ENCODE measurements at regions not wholly inside any gene's neighbourhood (a gene's known extent, or its start where the extent isn't known, plus 50 kb on each side); places are given as distances from the start of the nearest gene placed in this dataset.

- TF ChIP-seq, protein P1, sequence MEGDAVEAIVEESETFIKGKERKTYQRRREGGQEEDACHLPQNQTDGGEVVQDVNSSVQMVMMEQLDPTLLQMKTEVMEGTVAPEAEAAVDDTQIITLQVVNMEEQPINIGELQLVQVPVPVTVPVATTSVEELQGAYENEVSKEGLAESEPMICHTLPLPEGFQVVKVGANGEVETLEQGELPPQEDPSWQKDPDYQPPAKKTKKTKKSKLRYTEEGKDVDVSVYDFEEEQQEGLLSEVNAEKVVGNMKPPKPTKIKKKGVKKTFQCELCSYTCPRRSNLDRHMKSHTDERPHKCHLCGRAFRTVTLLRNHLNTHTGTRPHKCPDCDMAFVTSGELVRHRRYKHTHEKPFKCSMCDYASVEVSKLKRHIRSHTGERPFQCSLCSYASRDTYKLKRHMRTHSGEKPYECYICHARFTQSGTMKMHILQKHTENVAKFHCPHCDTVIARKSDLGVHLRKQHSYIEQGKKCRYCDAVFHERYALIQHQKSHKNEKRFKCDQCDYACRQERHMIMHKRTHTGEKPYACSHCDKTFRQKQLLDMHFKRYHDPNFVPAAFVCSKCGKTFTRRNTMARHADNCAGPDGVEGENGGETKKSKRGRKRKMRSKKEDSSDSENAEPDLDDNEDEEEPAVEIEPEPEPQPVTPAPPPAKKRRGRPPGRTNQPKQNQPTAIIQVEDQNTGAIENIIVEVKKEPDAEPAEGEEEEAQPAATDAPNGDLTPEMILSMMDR (IDR thresholded peaks at IDR 0.05): no peak
- Histone ChIP-seq H2AFZ (ENCODE audit: insufficient read depth, low read depth, low read length, poor library complexity, severe bottlenecking) (no peak overlapping the region), H3K4me2 (replicated peaks; ENCODE audit: extremely low read depth, low read length, poor library complexity, severe bottlenecking) (no peak overlapping the region), H3K4me3 (replicated peaks in 1 of 3; ENCODE audit: low read depth in 2 of 3, low read length in 3 of 3) (no peak overlapping the region), H3K36me3 (replicated peaks in 1 of 2; ENCODE audit: control insufficient read depth in 1 of 2, insufficient read depth in 2 of 2, low read length in 2 of 2) (no peaks in the 10 kb centered on the region), H3K27me3 (ENCODE audit: control insufficient read depth in 2 of 2, insufficient read depth in 2 of 2, low read length in 2 of 2) (peaks cover 0 to 6% of the 10 kb centered on the region in 2 donors), H3K27ac (ENCODE audit: low read depth in 1 of 2, low read length in 2 of 2) (no peak overlapping the region), H3K9me3 (replicated peaks in 1 of 2; ENCODE audit: control insufficient read depth in 1 of 2, insufficient read depth in 1 of 2, low read length in 2 of 2) (peaks cover 0 to 4% of the 10 kb centered on the region in 2 donors), H4K20me1 (ENCODE audit: insufficient read depth, low read length) (no peaks in the 10 kb centered on the region), H3K9ac (ENCODE audit: insufficient read depth, low read length, poor library complexity, severe bottlenecking) (no peak overlapping the region), H3K4me1 (ENCODE audit: control insufficient read depth in 1 of 2, insufficient read depth in 2 of 2, low read length in 2 of 2) (no peaks in the 10 kb centered on the region), H3K79me2 (ENCODE audit: insufficient read depth, low read length) (no peaks in the 10 kb centered on the region)
- H3K4me1 Mint-ChIP-seq: no peaks in the 10 kb centered on the region
- no CpG with 5 or more reads among the region's 1 CpG for WGBS (ENCODE audit: insufficient coverage)
- H3K4me3 Mint-ChIP-seq: no peak overlapping the region
- peaks cover 1 to 6% (median 2%) of the 10 kb centered on the region in 3 donors for H3K27me3 Mint-ChIP-seq (ENCODE audit: low read depth in 3 of 3)
- intact Hi-C loops (cut with micrococcal nuclease): no loop called here
- no peak overlapping the region for H3K27ac Mint-ChIP-seq
- no peak for DNase-seq
- no peaks in the 10 kb centered on the region for H3K36me3 Mint-ChIP-seq
- H3K9me3 Mint-ChIP-seq: peaks cover 0 to 15% (median 5%) of the 10 kb centered on the region in 7 donors
Measured at GRCh38 chr4:11518754-11519153, 90.1 kb upstream of the HS3ST1 start.

- no peaks in the 10 kb centered on the region for H3K4me1 Mint-ChIP-seq
- no peak overlapping the region for H2AFZ ChIP-seq (ENCODE audit: insufficient read depth, low read depth, low read length, poor library complexity, severe bottlenecking)
- no peaks in the 10 kb centered on the region for H3K36me3 ChIP-seq (replicated peaks in 1 of 2; ENCODE audit: control insufficient read depth in 1 of 2, insufficient read depth in 2 of 2, low read length in 2 of 2)
- peaks cover 0 to 13% (median 5%) of the 10 kb centered on the region in 7 donors for H3K9me3 Mint-ChIP-seq
- H3K27ac ChIP-seq (ENCODE audit: low read depth in 1 of 2, low read length in 2 of 2): no peak overlapping the region
- no peak overlapping the region for H3K4me3 ChIP-seq (replicated peaks in 1 of 3; ENCODE audit: low read depth in 2 of 3, low read length in 3 of 3)
- H3K79me2 ChIP-seq (ENCODE audit: insufficient read depth, low read length): no peaks in the 10 kb centered on the region
- no peaks in the 10 kb centered on the region for H3K36me3 Mint-ChIP-seq
- H3K27me3 Mint-ChIP-seq (ENCODE audit: low read depth in 3 of 3): peaks cover 1 to 6% (median 4%) of the 10 kb centered on the region in 3 donors
- TF ChIP-seq, protein P1 (IDR thresholded peaks at IDR 0.05): no peak
- no peak overlapping the region for H3K27ac Mint-ChIP-seq
- peak in 1 of 3 donors; percentile 27 for DNase-seq
- 45% methylated on average over 4 of the region's 11 CpGs for WGBS (ENCODE audit: insufficient coverage)
- peaks cover 0 to 6% of the 10 kb centered on the region in 2 donors for H3K27me3 ChIP-seq (ENCODE audit: control insufficient read depth in 2 of 2, insufficient read depth in 2 of 2, low read length in 2 of 2)
- no peaks in the 10 kb centered on the region for H3K4me1 ChIP-seq (ENCODE audit: control insufficient read depth in 1 of 2, insufficient read depth in 2 of 2, low read length in 2 of 2)
- intact Hi-C loops (cut with micrococcal nuclease): no loop called here
- no peak overlapping the region for H3K4me3 Mint-ChIP-seq
- H4K20me1 ChIP-seq (ENCODE audit: insufficient read depth, low read length): no peaks in the 10 kb centered on the region
- H3K9me3 ChIP-seq (replicated peaks in 1 of 2; ENCODE audit: control insufficient read depth in 1 of 2, insufficient read depth in 1 of 2, low read length in 2 of 2): peaks cover 0 to 4% of the 10 kb centered on the region in 2 donors
- no peak overlapping the region for H3K9ac ChIP-seq (ENCODE audit: insufficient read depth, low read length, poor library complexity, severe bottlenecking)
- H3K4me2 ChIP-seq (replicated peaks; ENCODE audit: extremely low read depth, low read length, poor library complexity, severe bottlenecking): no peak overlapping the region
Measured at GRCh38 chr4:11514779-11515419, 86.2 kb upstream of the HS3ST1 start.
